Calu3 (cell line): ENCODE measurements at regions not wholly inside any gene's neighbourhood (a gene's known extent, or its start where the extent isn't known, plus 50 kb on each side); places are given as distances from the start of the nearest gene placed in this dataset.

Source experiments
- BruUV-seq: library from RNA; stranded (reverse); fragments of 400-500 nt; replicated peaks from 2 replicates; lab custom pipeline; 2021; lab: Mats Ljungman, UMichigan
- CTCF ChIA-PET: fragments of 300-600 bp; sonication (Branson Sonifier 250); formaldehyde crosslinking; loops from one replicate; lab custom pipeline; 2022; ENCODE audit warnings: antibody characterized with exemption; lab: Charles Lee
- DNase-seq: peaks from one replicate; pipeline ENCODE4 v3.0.0; 2022
- H3K27ac Mint-ChIP-seq: one replicate; pipeline ENCODE4 v1.8.0; 2022; ENCODE audit warnings: mixed read lengths; ENCODE audit not compliant: unreplicated experiment
- H3K27me3 Mint-ChIP-seq: one replicate; pipeline ENCODE4 v1.8.0; 2022; ENCODE audit warnings: mixed read lengths; ENCODE audit not compliant: unreplicated experiment
- H3K36me3 Mint-ChIP-seq: one replicate; pipeline ENCODE4 v1.8.0; 2022; ENCODE audit warnings: mild to moderate bottlenecking, moderate library complexity, mixed read lengths; ENCODE audit not compliant: insufficient read depth, unreplicated experiment
- H3K4me1 Mint-ChIP-seq: one replicate; pipeline ENCODE4 v1.8.0; 2022; ENCODE audit warnings: mild to moderate bottlenecking, low read depth, mixed read lengths; ENCODE audit not compliant: unreplicated experiment
- H3K4me3 Mint-ChIP-seq: one replicate; pipeline ENCODE4 v1.8.0; 2022; ENCODE audit warnings: mild to moderate bottlenecking, low read depth, moderate library complexity, mixed read lengths; ENCODE audit not compliant: unreplicated experiment
- H3K9me3 Mint-ChIP-seq: one replicate; pipeline ENCODE4 v1.8.0; 2022; ENCODE audit warnings: low read depth, mixed read lengths; ENCODE audit not compliant: unreplicated experiment
- CTCF ChIP-seq: fragments of 200-600 bp; IDR thresholded peaks from one replicate; pipeline ENCODE4 v1.8.0; 2022; ENCODE audit warnings: antibody characterized with exemption; ENCODE audit not compliant: unreplicated experiment
- intact Hi-C: fragments of 100-400 bp; cut with micrococcal nuclease; formaldehyde crosslinking; loops from one replicate; pipeline ENCODE4 v1.10.0; 2022; ENCODE audit not compliant: unreplicated experiment

- DNase-seq = no peak
- TF ChIP-seq CTCF = no peak
- H3K36me3 Mint-ChIP-seq = no peaks in the 10 kb centered on the region
- H3K27ac Mint-ChIP-seq = no peak overlapping the region
- no TSS peak for BruUV-seq
- H3K4me3 Mint-ChIP-seq = no peak overlapping the region
- no peaks in the 10 kb centered on the region for H3K4me1 Mint-ChIP-seq
- intact Hi-C loops = no loop called here
- H3K27me3 Mint-ChIP-seq = no peaks in the 10 kb centered on the region
- H3K9me3 Mint-ChIP-seq = peaks cover 3% of the 10 kb centered on the region
- CTCF ChIA-PET = no interaction called here
These were observed 704.4 kb downstream of the PCDH19 start for GRCh38 chrX:99705701-99706100.

GRCh38 chrX:99703473-99703872 is 706.6 kb downstream of the PCDH19 start:
- CTCF ChIA-PET = no interaction called here
- intact Hi-C loops = no loop called here
- no peak for TF ChIP-seq CTCF
- no TSS peak for BruUV-seq
- H3K4me1 Mint-ChIP-seq = no peaks in the 10 kb centered on the region
- no peak for DNase-seq
- no peak overlapping the region for H3K27ac Mint-ChIP-seq
- peaks cover 2% of the 10 kb centered on the region for H3K9me3 Mint-ChIP-seq
- H3K4me3 Mint-ChIP-seq = no peak overlapping the region
- H3K36me3 Mint-ChIP-seq = no peaks in the 10 kb centered on the region
- H3K27me3 Mint-ChIP-seq = no peaks in the 10 kb centered on the region

- Mint-ChIP-seq H3K36me3 (no peaks in the 10 kb centered on the region), H3K4me1 (no peaks in the 10 kb centered on the region), H3K27me3 (no peaks in the 10 kb centered on the region), H3K9me3 (peaks cover 2% of the 10 kb centered on the region), H3K4me3 (no peak overlapping the region), H3K27ac (no peak overlapping the region)
- CTCF ChIA-PET = no interaction called here
- DNase-seq = no peak
- intact Hi-C loops = no loop called here
- BruUV-seq = no TSS peak
- no peak for TF ChIP-seq CTCF
These were observed 711.6 kb downstream of the PCDH19 start for GRCh38 chrX:99698451-99698850.

GRCh38 chrX:99663136-99663535 is 746.9 kb downstream of the PCDH19 start:
- TF ChIP-seq CTCF = no peak
- DNase-seq = no peak
- CTCF ChIA-PET = no interaction called here
- no peak overlapping the region for H3K4me3 Mint-ChIP-seq
- no TSS peak for BruUV-seq
- intact Hi-C loops = no loop called here
- H3K27ac Mint-ChIP-seq = no peak overlapping the region
- H3K36me3 Mint-ChIP-seq = no peaks in the 10 kb centered on the region
- no peaks in the 10 kb centered on the region for H3K27me3 Mint-ChIP-seq
- H3K9me3 Mint-ChIP-seq = no peaks in the 10 kb centered on the region
- H3K4me1 Mint-ChIP-seq = no peaks in the 10 kb centered on the region
